ENCODE measurements at regions not wholly inside any gene's neighbourhood (a gene's known extent, or its start where the extent isn't known, plus 50 kb on each side); places are given as distances from the start of the nearest gene placed in this dataset.

DNA sequence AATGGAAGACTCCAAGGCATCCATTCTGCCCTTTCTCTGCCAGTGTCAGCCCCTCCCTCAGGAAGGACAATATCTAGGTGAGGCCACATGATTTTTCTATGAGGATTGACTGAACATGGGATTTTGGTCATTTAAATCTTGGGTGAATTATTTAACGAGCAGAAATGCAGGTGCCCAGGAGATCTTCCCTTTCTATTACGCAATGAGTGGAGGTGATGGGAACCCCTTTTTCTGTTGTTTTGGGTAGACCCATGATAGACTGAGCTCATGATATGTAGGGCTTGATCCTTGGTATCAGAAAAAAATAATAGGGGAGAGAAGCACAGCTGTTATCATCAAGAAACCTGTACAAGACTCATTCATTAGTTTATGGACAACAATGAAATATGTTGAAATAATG, 112.6 kb upstream of the SPTLC3 start:
- Histone ChIP-seq H3K27me3 (ENCODE audit: low read length) (peaks cover 98% of the 10 kb centered on the region), H3K79me2 (ENCODE audit: low read length) (no peaks in the 10 kb centered on the region), H2AFZ (ENCODE audit: low read length) (no peak overlapping the region), H4K20me1 (ENCODE audit: low read length) (no peaks in the 10 kb centered on the region), H3K4me1 (ENCODE audit: insufficient read depth, low read length) (no peaks in the 10 kb centered on the region), H3K36me3 (ENCODE audit: low read depth, low read length) (no peaks in the 10 kb centered on the region), H3K27ac (ENCODE audit: low read length) (no peak overlapping the region), H3K9me3 (ENCODE audit: low read length) (no peaks in the 10 kb centered on the region), H3F3A (ENCODE audit: low read length, unreplicated experiment) (no peaks in the 10 kb centered on the region), H3K9ac (ENCODE audit: low read length) (no peak overlapping the region), H3K4me3 (ENCODE audit: low read length) (no peak overlapping the region), H3K9me2 (replicated peaks; ENCODE audit: low read length) (no peaks in the 10 kb centered on the region), H3K4me2 (ENCODE audit: low read length) (no peak overlapping the region)
- ChIA-PET CTCF (no interaction called here), POLR2A (ENCODE audit: unreplicated experiment) (no interaction called here)
- no peak for DNase-seq
- intact Hi-C loops (cut with micrococcal nuclease): loop anchor here (5.0 kb wide), 1 partner anchor 49 kb away; no protein-coding TSS in a partner anchor
- no peak for ATAC-seq
- no TSS peak for BruUV-seq (replicated peaks)
- TF ChIP-seq, protein P1, sequence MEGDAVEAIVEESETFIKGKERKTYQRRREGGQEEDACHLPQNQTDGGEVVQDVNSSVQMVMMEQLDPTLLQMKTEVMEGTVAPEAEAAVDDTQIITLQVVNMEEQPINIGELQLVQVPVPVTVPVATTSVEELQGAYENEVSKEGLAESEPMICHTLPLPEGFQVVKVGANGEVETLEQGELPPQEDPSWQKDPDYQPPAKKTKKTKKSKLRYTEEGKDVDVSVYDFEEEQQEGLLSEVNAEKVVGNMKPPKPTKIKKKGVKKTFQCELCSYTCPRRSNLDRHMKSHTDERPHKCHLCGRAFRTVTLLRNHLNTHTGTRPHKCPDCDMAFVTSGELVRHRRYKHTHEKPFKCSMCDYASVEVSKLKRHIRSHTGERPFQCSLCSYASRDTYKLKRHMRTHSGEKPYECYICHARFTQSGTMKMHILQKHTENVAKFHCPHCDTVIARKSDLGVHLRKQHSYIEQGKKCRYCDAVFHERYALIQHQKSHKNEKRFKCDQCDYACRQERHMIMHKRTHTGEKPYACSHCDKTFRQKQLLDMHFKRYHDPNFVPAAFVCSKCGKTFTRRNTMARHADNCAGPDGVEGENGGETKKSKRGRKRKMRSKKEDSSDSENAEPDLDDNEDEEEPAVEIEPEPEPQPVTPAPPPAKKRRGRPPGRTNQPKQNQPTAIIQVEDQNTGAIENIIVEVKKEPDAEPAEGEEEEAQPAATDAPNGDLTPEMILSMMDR (conservative IDR thresholded peaks at IDR 0.05; ENCODE audit: low read depth, low read length): no peak
- no peak for TF ChIP-seq EZH2phosphoT487 (IDR thresholded peaks at IDR 0.05; ENCODE audit: borderline replicate concordance, low read length)
- no peak for TF ChIP-seq EZH2 (IDR thresholded peaks at IDR 0.05; ENCODE audit: low read length, unreplicated experiment)

DNA sequence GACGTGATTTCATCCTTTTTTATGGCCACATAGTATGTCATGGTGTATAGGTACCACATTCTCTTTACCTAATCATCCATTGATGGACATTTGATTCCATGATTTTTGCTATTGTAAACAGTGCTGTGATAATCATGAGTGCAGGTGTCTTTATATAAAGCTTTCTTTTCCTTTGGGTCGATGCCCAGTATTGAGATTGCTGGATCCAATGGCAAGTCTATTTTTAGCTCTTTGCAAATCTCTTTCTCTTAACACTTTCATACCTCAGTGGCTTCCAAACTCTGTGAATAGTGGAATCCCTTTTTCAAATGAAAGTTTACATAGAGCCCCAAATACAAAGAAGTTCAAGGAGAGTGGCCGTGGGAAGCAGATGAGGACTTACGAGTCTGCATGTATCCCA, 105.8 kb upstream of the SPTLC3 start:
- TF ChIP-seq EZH2 (IDR thresholded peaks at IDR 0.05; ENCODE audit: low read length, unreplicated experiment) (no peak), EZH2phosphoT487 (IDR thresholded peaks at IDR 0.05; ENCODE audit: borderline replicate concordance, low read length) (no peak)
- TF ChIP-seq, protein P1 (conservative IDR thresholded peaks at IDR 0.05; ENCODE audit: low read depth, low read length): no peak
- ATAC-seq: no peak
- Histone ChIP-seq H3F3A (ENCODE audit: low read length, unreplicated experiment) (no peaks in the 10 kb centered on the region), H3K9me3 (ENCODE audit: low read length) (no peaks in the 10 kb centered on the region), H3K9ac (ENCODE audit: low read length) (no peak overlapping the region), H4K20me1 (ENCODE audit: low read length) (no peaks in the 10 kb centered on the region), H3K36me3 (ENCODE audit: low read depth, low read length) (no peaks in the 10 kb centered on the region), H3K4me1 (ENCODE audit: insufficient read depth, low read length) (no peaks in the 10 kb centered on the region), H3K9me2 (replicated peaks; ENCODE audit: low read length) (no peaks in the 10 kb centered on the region), H3K79me2 (ENCODE audit: low read length) (no peaks in the 10 kb centered on the region), H3K4me2 (ENCODE audit: low read length) (no peak overlapping the region), H3K27ac (ENCODE audit: low read length) (no peak overlapping the region), H2AFZ (ENCODE audit: low read length) (no peak overlapping the region), H3K27me3 (ENCODE audit: low read length) (peaks cover 83% of the 10 kb centered on the region), H3K4me3 (ENCODE audit: low read length) (no peak overlapping the region)
- ChIA-PET POLR2A (ENCODE audit: unreplicated experiment) (no interaction called here), CTCF (no interaction called here)
- no peak for DNase-seq
- intact Hi-C loops (cut with micrococcal nuclease): no loop called here
- BruUV-seq (replicated peaks): no TSS peak

DNA sequence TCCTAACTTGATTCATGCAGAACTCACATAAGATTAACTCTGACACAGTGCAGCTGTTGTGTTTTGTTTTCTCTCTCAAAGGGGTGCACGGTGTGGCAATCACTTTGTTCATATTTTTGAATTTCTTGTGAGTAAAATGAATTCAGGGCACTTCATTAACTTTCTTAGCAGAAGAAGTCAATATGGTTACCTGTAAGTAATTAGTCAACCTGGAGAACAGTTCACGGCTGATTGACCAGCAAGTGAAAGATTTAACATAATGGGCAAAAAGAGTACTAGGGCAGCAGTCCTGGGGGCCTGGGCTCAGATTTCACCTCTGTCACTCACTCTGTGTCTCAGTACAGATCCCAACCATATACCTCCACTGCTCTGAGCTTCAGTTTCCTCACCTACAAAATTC, 102.4 kb upstream of the SPTLC3 start:
- H3K4me3 ChIP-seq (ENCODE audit: low read length): no peak overlapping the region
- no peaks in the 10 kb centered on the region for H3K9me2 ChIP-seq (replicated peaks; ENCODE audit: low read length)
- intact Hi-C loops (cut with micrococcal nuclease): loop anchor here (5.0 kb wide), 1 partner anchor 1354 kb away; no protein-coding TSS in a partner anchor
- no peaks in the 10 kb centered on the region for H3K4me1 ChIP-seq (ENCODE audit: insufficient read depth, low read length)
- no peak overlapping the region for H2AFZ ChIP-seq (ENCODE audit: low read length)
- CTCF ChIA-PET: no interaction called here
- peaks cover 73% of the 10 kb centered on the region for H3K27me3 ChIP-seq (ENCODE audit: low read length)
- no peak for TF ChIP-seq EZH2phosphoT487 (IDR thresholded peaks at IDR 0.05; ENCODE audit: borderline replicate concordance, low read length)
- no peak for TF ChIP-seq EZH2 (IDR thresholded peaks at IDR 0.05; ENCODE audit: low read length, unreplicated experiment)
- TF ChIP-seq, protein P1 (conservative IDR thresholded peaks at IDR 0.05; ENCODE audit: low read depth, low read length): no peak
- H3K36me3 ChIP-seq (ENCODE audit: low read depth, low read length): no peaks in the 10 kb centered on the region
- ATAC-seq (no peak), DNase-seq (no peak)
- no peaks in the 10 kb centered on the region for H4K20me1 ChIP-seq (ENCODE audit: low read length)
- no peak overlapping the region for H3K9ac ChIP-seq (ENCODE audit: low read length)
- no peak overlapping the region for H3K4me2 ChIP-seq (ENCODE audit: low read length)
- POLR2A ChIA-PET (ENCODE audit: unreplicated experiment): no interaction called here
- H3K79me2 ChIP-seq (ENCODE audit: low read length): no peaks in the 10 kb centered on the region
- H3K27ac ChIP-seq (ENCODE audit: low read length): no peak overlapping the region
- H3K9me3 ChIP-seq (ENCODE audit: low read length): no peaks in the 10 kb centered on the region
- no TSS peak for BruUV-seq (replicated peaks)
- H3F3A ChIP-seq (ENCODE audit: low read length, unreplicated experiment): no peaks in the 10 kb centered on the region

Data from PC-3 (cell line).